Effector memory CD8-positive, alpha-beta T cell (primary cell): ENCODE measurements at regions not wholly inside any gene's neighbourhood (a gene's known extent, or its start where the extent isn't known, plus 50 kb on each side); places are given as distances from the start of the nearest gene placed in this dataset.
"Not testable (repeated sequence)": the region's sequence is repeated elsewhere in the genome, so short reads cannot be mapped to it uniquely, and the experiment has no call there.

ENCODE experiments used
- ATAC-seq: fragments of 150-1000 bp; cut with Tn5 transposase; replicated peaks from 2 replicates; pipeline ENCODE4 v1.10.0; 2021; ENCODE audit warnings: mild to moderate bottlenecking, moderate library complexity
- DNase-seq, 3 experiments: peaks; one replicate each; pipeline ENCODE4 v3.0.0; 2021
- H3K27ac Mint-ChIP-seq, 2 donors: one replicate each; pipeline ENCODE4 v1.8.0; 2022; ENCODE audit warnings: mild to moderate bottlenecking in 2 of 2, mixed read lengths in 2 of 2, moderate library complexity in 2 of 2
- H3K27me3 Mint-ChIP-seq, 2 donors: one replicate each; pipeline ENCODE4 v1.8.0; 2022; ENCODE audit warnings: mixed read lengths in 2 of 2
- H3K36me3 Mint-ChIP-seq: one replicate; pipeline ENCODE4 v1.8.0; 2022; ENCODE audit warnings: mild to moderate bottlenecking, moderate library complexity, mixed read lengths; ENCODE audit not compliant: insufficient read depth
- H3K4me1 Mint-ChIP-seq, 2 donors: one replicate each; pipeline ENCODE4 v1.8.0; 2022; ENCODE audit warnings: low read depth in 2 of 2, mixed read lengths in 2 of 2
- H3K4me3 Mint-ChIP-seq, 2 donors: one replicate each; pipeline ENCODE4 v1.8.0; 2022; ENCODE audit warnings: mild to moderate bottlenecking in 2 of 2, mixed read lengths in 2 of 2, moderate library complexity in 2 of 2
- H3K9me3 Mint-ChIP-seq, 2 donors: one replicate each; pipeline ENCODE4 v1.8.0; 2022; ENCODE audit warnings: mixed read lengths in 2 of 2

- H3K4me1 Mint-ChIP-seq, result no peaks in the 10 kb centered on the region
- H3K27ac Mint-ChIP-seq, result no peak overlapping the region
- no peaks in the 10 kb centered on the region for H3K27me3 Mint-ChIP-seq
- no peaks in the 10 kb centered on the region for H3K36me3 Mint-ChIP-seq
- DNase-seq (no peak), ATAC-seq (no peak)
- no peaks in the 10 kb centered on the region for H3K9me3 Mint-ChIP-seq
- H3K4me3 Mint-ChIP-seq, result no peak overlapping the region
Measured at GRCh38 chr5:6287176-6287575, 91.2 kb downstream of the MED10 start.

GRCh38 chr5:6286404-6286803, 91.9 kb downstream of the MED10 start:
- Mint-ChIP-seq H3K27me3 (peaks cover 0 to 1% of the 10 kb centered on the region in 2 donors), H3K9me3 (no peaks in the 10 kb centered on the region), H3K27ac (no peak overlapping the region), H3K36me3 (no peaks in the 10 kb centered on the region), H3K4me1 (no peaks in the 10 kb centered on the region), H3K4me3 (no peak overlapping the region)
- DNase-seq, result no peak
- ATAC-seq, result no peak

GRCh38 chr5:6284491-6284890, 93.9 kb downstream of the MED10 start:
- H3K27ac Mint-ChIP-seq, ATAC-seq, H3K4me3 Mint-ChIP-seq, H3K4me1 Mint-ChIP-seq, H3K36me3 Mint-ChIP-seq, H3K9me3 Mint-ChIP-seq, DNase-seq: not testable (repeated sequence)
- peaks cover 12 to 20% of the 10 kb centered on the region in 2 donors for H3K27me3 Mint-ChIP-seq

- no peaks in the 10 kb centered on the region for H3K36me3 Mint-ChIP-seq
- H3K27me3 Mint-ChIP-seq, result peaks cover 12 to 27% of the 10 kb centered on the region in 2 donors
- no peak overlapping the region for H3K4me3 Mint-ChIP-seq
- no peak overlapping the region for H3K27ac Mint-ChIP-seq
- DNase-seq (no peak), ATAC-seq (no peak)
- H3K4me1 Mint-ChIP-seq, result no peaks in the 10 kb centered on the region
- H3K9me3 Mint-ChIP-seq, result no peaks in the 10 kb centered on the region
Measured at GRCh38 chr5:6282352-6282751, 96.0 kb downstream of the MED10 start.

GRCh38 chr5:6281818-6282217, 96.5 kb downstream of the MED10 start:
- no peak overlapping the region for H3K27ac Mint-ChIP-seq
- ATAC-seq (no peak), DNase-seq (no peak)
- no peaks in the 10 kb centered on the region for H3K36me3 Mint-ChIP-seq
- H3K9me3 Mint-ChIP-seq, result no peaks in the 10 kb centered on the region
- H3K27me3 Mint-ChIP-seq, result peaks cover 12 to 31% of the 10 kb centered on the region in 2 donors
- no peak overlapping the region for H3K4me3 Mint-ChIP-seq
- no peaks in the 10 kb centered on the region for H3K4me1 Mint-ChIP-seq

GRCh38 chr5:6280425-6281100, 97.8 kb downstream of the MED10 start:
- Mint-ChIP-seq H3K27me3 (peaks cover 12 to 44% of the 10 kb centered on the region in 2 donors), H3K4me1 (peaks cover 0 to 2% of the 10 kb centered on the region in 2 donors), H3K27ac (no peak overlapping the region), H3K36me3 (no peaks in the 10 kb centered on the region), H3K9me3 (no peaks in the 10 kb centered on the region), H3K4me3 (no peak overlapping the region)
- ATAC-seq (no peak), DNase-seq (no peak)

GRCh38 chr5:6279607-6280006, 98.7 kb downstream of the MED10 start:
- Mint-ChIP-seq H3K4me3 (no peak overlapping the region), H3K4me1 (peaks cover 0 to 2% of the 10 kb centered on the region in 2 donors), H3K36me3 (no peaks in the 10 kb centered on the region), H3K9me3 (no peaks in the 10 kb centered on the region), H3K27ac (no peak overlapping the region), H3K27me3 (peaks cover 12 to 46% of the 10 kb centered on the region in 2 donors)
- DNase-seq, result no peak
- ATAC-seq, result no peak

GRCh38 chr5:6274846-6275543, 103.4 kb downstream of the MED10 start:
- no peak for DNase-seq
- Mint-ChIP-seq H3K4me1 (peaks cover 0 to 2% of the 10 kb centered on the region in 2 donors), H3K9me3 (no peaks in the 10 kb centered on the region), H3K27me3 (peaks cover 17 to 58% of the 10 kb centered on the region in 2 donors), H3K4me3 (no peak overlapping the region), H3K36me3 (no peaks in the 10 kb centered on the region), H3K27ac (no peak overlapping the region)
- no peak for ATAC-seq

GRCh38 chr5:6273749-6274148, 104.6 kb downstream of the MED10 start:
- H3K4me1 Mint-ChIP-seq, result peaks cover 0 to 2% of the 10 kb centered on the region in 2 donors
- peaks cover 17 to 46% of the 10 kb centered on the region in 2 donors for H3K27me3 Mint-ChIP-seq
- no peak overlapping the region for H3K27ac Mint-ChIP-seq
- no peaks in the 10 kb centered on the region for H3K9me3 Mint-ChIP-seq
- ATAC-seq (no peak), DNase-seq (no peak)
- no peaks in the 10 kb centered on the region for H3K36me3 Mint-ChIP-seq
- no peak overlapping the region for H3K4me3 Mint-ChIP-seq

- DNase-seq (no peak), ATAC-seq (no peak)
- no peak overlapping the region for H3K4me3 Mint-ChIP-seq
- no peak overlapping the region for H3K27ac Mint-ChIP-seq
- no peaks in the 10 kb centered on the region for H3K9me3 Mint-ChIP-seq
- H3K4me1 Mint-ChIP-seq, result peaks cover 0 to 2% of the 10 kb centered on the region in 2 donors
- peaks cover 17 to 46% of the 10 kb centered on the region in 2 donors for H3K27me3 Mint-ChIP-seq
- no peaks in the 10 kb centered on the region for H3K36me3 Mint-ChIP-seq
Measured at GRCh38 chr5:6273090-6273735, 105.1 kb downstream of the MED10 start.

- Mint-ChIP-seq H3K36me3 (no peaks in the 10 kb centered on the region), H3K9me3 (no peaks in the 10 kb centered on the region), H3K27ac (no peak overlapping the region), H3K27me3 (peaks cover 17 to 27% of the 10 kb centered on the region in 2 donors), H3K4me1 (no peaks in the 10 kb centered on the region), H3K4me3 (no peak overlapping the region)
- DNase-seq (no peak), ATAC-seq (no peak)
Measured at GRCh38 chr5:6269925-6270324, 108.4 kb downstream of the MED10 start.

GRCh38 chr5:6266671-6267197, 111.6 kb downstream of the MED10 start:
- no peak overlapping the region for H3K4me3 Mint-ChIP-seq
- H3K36me3 Mint-ChIP-seq, result no peaks in the 10 kb centered on the region

GRCh38 chr5:6264394-6264793, 114.0 kb downstream of the MED10 start:
- DNase-seq (no peak), ATAC-seq (no peak)
- Mint-ChIP-seq H3K4me1 (no peaks in the 10 kb centered on the region), H3K36me3 (no peaks in the 10 kb centered on the region), H3K9me3 (peaks cover 0 to 4% of the 10 kb centered on the region in 2 donors), H3K4me3 (no peak overlapping the region), H3K27me3 (peaks cover 10 to 17% of the 10 kb centered on the region in 2 donors), H3K27ac (no peak overlapping the region)

More at GRCh38 chr5:6266671-6267197, 111.6 kb downstream of the MED10 start:
- Mint-ChIP-seq H3K27ac (no peak overlapping the region), H3K4me1 (no peaks in the 10 kb centered on the region), H3K9me3 (no peaks in the 10 kb centered on the region), H3K27me3 (peaks cover 2 to 6% of the 10 kb centered on the region in 2 donors)
- DNase-seq (no peak), ATAC-seq (no peak)
